ENCODE measurements at regions not wholly inside any gene's neighbourhood (a gene's known extent, or its start where the extent isn't known, plus 50 kb on each side); places are given as distances from the start of the nearest gene placed in this dataset.

DNA sequence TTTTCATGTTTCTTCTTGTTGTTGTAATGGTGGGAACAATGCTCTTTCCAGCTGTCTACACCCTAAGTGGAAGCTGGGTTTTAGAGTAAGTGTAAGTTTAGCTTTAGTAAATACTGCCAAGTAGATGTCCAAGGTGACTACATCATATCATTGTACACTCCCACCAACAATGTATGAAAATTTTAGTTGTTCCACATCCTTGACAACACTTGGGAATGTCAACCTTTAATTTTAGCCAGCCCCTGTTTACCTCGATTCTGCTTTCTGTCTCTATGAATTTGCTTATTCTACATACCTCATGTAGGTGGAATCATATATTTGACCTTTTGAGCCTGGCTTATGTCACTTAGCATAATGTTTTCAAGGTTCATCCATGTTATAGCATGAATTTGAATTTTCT lies 93.0 kb downstream of the MTPAP start:
- H3K4me1 ChIP-seq, result no peaks in the 10 kb centered on the region
- ATAC-seq, result no peak
- ChIA-PET CTCF (interaction anchor here (0.6 kb wide), 1 partner anchor 143 kb away, joined by 3 read pairs; no protein-coding TSS in a partner anchor), POLR2A (no interaction called here)
- H3K27ac ChIP-seq, result no peak overlapping the region
- WGBS (ENCODE audit: missing lambda C conversion rate), result 0% methylated on average over 1 of the region's 1 CpG
- no peak for DNase-seq (ENCODE audit: low read depth in 1 of 2, low spot score in 1 of 2)
- FAIRE-seq, result no peak
- H3K4me3 ChIP-seq, result no peak overlapping the region
- H3K9me3 ChIP-seq, result peaks cover 25% of the 10 kb centered on the region; the same call in 2 of the 3 replicates
- H3K4me2 ChIP-seq, result no peak overlapping the region
- TF ChIP-seq KDM5A (IDR thresholded peaks at IDR 0.05) (no peak), TP53 (CRISPR knock-in tag; IDR thresholded peaks at IDR 0.05) (no peak), FOSB (CRISPR knock-in tag; IDR thresholded peaks at IDR 0.05) (no peak), MAFK (IDR thresholded peaks at IDR 0.05; ENCODE audit: partially characterized antibody) (no peak), HOXA7 (CRISPR knock-in tag; IDR thresholded peaks at IDR 0.05) (no peak), SREBF2 (IDR thresholded peaks at IDR 0.05) (no peak), ZFP36 (IDR thresholded peaks at IDR 0.05; ENCODE audit: borderline replicate concordance, partially characterized antibody) (peak; percentile 74), KDM1A (IDR thresholded peaks at IDR 0.05; ENCODE audit: low read depth) (peak; percentile 42; the same call in 1 of the 2 replicates), HEYL (CRISPR knock-in tag; IDR thresholded peaks at IDR 0.05) (no peak), EP300 (IDR thresholded peaks at IDR 0.05) (no peak), ESRRA (IDR thresholded peaks at IDR 0.05; ENCODE audit: borderline replicate concordance, low read length) (no peak), GATA3 (IDR thresholded peaks at IDR 0.05; ENCODE audit: borderline replicate concordance) (no peak)
- TF ChIP-seq, protein P1, sequence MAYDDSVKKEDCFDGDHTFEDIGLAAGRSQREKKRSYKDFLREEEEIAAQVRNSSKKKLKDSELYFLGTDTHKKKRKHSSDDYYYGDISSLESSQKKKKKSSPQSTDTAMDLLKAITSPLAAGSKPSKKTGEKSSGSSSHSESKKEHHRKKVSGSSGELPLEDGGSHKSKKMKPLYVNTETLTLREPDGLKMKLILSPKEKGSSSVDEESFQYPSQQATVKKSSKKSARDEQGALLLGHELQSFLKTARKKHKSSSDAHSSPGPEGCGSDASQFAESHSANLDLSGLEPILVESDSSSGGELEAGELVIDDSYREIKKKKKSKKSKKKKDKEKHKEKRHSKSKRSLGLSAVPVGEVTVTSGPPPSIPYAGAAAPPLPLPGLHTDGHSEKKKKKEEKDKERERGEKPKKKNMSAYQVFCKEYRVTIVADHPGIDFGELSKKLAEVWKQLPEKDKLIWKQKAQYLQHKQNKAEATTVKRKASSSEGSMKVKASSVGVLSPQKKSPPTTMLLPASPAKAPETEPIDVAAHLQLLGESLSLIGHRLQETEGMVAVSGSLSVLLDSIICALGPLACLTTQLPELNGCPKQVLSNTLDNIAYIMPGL (CRISPR knock-in tag; IDR thresholded peaks at IDR 0.05; ENCODE audit: borderline replicate concordance), result no peak

DNA sequence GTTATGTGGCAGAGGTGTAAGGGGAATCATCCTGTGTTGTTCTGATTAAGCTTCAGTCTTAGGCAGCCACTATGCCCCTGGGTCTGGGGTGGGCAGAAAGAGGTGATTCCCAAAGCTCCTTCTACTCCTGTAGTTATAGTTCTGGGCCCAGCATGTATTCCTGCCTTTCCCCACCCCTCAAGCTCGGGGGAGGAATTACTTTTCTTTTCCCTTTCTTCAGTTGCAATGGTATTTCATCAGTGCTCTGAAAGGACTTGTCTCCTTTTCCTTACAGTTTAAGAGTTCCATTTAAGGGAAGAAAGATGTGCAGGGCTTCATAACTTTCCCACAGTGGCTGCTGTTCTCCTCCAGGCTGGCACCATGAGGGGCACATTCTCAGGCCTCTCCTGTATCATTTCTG lies 94.2 kb downstream of the MTPAP start:
- Histone ChIP-seq H3K4me3 (no peak overlapping the region), H3K9me3 (peaks cover 25% of the 10 kb centered on the region; the same call in 2 of the 3 replicates), H3K4me2 (no peak overlapping the region), H3K27ac (no peak overlapping the region), H3K4me1 (no peaks in the 10 kb centered on the region)
- CTCF ChIA-PET, result interaction anchor here (1.1 kb wide), 1 partner anchor 117 kb away, joined by 3 read pairs; no protein-coding TSS in a partner anchor
- 0% methylated on average over 1 of the region's 1 CpG for WGBS (ENCODE audit: missing lambda C conversion rate)
- TF ChIP-seq KDM5A (IDR thresholded peaks at IDR 0.05) (no peak), NFE2L2 (conservative IDR thresholded peaks at IDR 0.05; ENCODE audit: low read length) (no peak), POLR2AphosphoS2 (conservative IDR thresholded peaks at IDR 0.05; ENCODE audit: low read length) (no peak), SREBF2 (IDR thresholded peaks at IDR 0.05) (no peak), HEYL (CRISPR knock-in tag; IDR thresholded peaks at IDR 0.05) (no peak), SMC3 (IDR thresholded peaks at IDR 0.05) (no peak), HOXB5 (CRISPR knock-in tag; IDR thresholded peaks at IDR 0.05) (no peak), ZFP36 (IDR thresholded peaks at IDR 0.05; ENCODE audit: borderline replicate concordance, partially characterized antibody) (no peak), BHLHE40 (IDR thresholded peaks at IDR 0.05; ENCODE audit: low read depth, low read length) (no peak), EP300 (IDR thresholded peaks at IDR 0.05) (no peak), RNF2 (IDR thresholded peaks at IDR 0.05; ENCODE audit: borderline replicate concordance, low read depth) (no peak), BCL3 (IDR thresholded peaks at IDR 0.05) (no peak), CBX8 (IDR thresholded peaks at IDR 0.05) (no peak)
- TF ChIP-seq, protein P2, sequence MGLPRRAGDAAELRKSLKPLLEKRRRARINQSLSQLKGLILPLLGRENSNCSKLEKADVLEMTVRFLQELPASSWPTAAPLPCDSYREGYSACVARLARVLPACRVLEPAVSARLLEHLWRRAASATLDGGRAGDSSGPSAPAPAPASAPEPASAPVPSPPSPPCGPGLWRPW (IDR thresholded peaks at IDR 0.05), result no peak
- DNase-seq (ENCODE audit: low read depth in 1 of 2, low spot score in 1 of 2) (no peak), ATAC-seq (no peak), FAIRE-seq (no peak)
- POLR2A ChIA-PET, result no interaction called here

GRCh38 chr10:30248728-30249127 lies 100.3 kb downstream of the MTPAP start:
- no peak for DNase-seq (ENCODE audit: low read depth in 1 of 2, low spot score in 1 of 2)
- Histone ChIP-seq H3K4me1 (no peaks in the 10 kb centered on the region), H3K27ac (no peak overlapping the region), H3K9me3 (peaks cover 13% of the 10 kb centered on the region; the same call in 2 of the 3 replicates), H3K4me2 (no peak overlapping the region), H3K4me3 (no peak overlapping the region)
- no peak for TF ChIP-seq BHLHE40 (IDR thresholded peaks at IDR 0.05; ENCODE audit: low read depth, low read length)
- TF ChIP-seq HDAC2 (IDR thresholded peaks at IDR 0.05), result no peak
- no peak for TF ChIP-seq CBX2 (IDR thresholded peaks at IDR 0.05; ENCODE audit: borderline replicate concordance, low read depth)
- no peak for TF ChIP-seq MAZ (IDR thresholded peaks at IDR 0.05; ENCODE audit: borderline replicate concordance, low read depth, low read length)
- TF ChIP-seq CBX8 (IDR thresholded peaks at IDR 0.05), result no peak
- TF ChIP-seq SREBF2 (IDR thresholded peaks at IDR 0.05), result no peak
- TF ChIP-seq, protein P1 (CRISPR knock-in tag; IDR thresholded peaks at IDR 0.05; ENCODE audit: borderline replicate concordance), result no peak
- WGBS (ENCODE audit: missing lambda C conversion rate), result 70% methylated on average over 4 of the region's 4 CpGs
- CTCF ChIA-PET, result no interaction called here
- POLR2A ChIA-PET, result no interaction called here
- no peak for FAIRE-seq
- ATAC-seq, result no peak
